GM21737 (cell line): ENCODE measurements at regions not wholly inside any gene's neighbourhood (a gene's known extent, or its start where the extent isn't known, plus 50 kb on each side); places are given as distances from the start of the nearest gene placed in this dataset.
"Not testable (repeated sequence)": the region's sequence is repeated elsewhere in the genome, so short reads cannot be mapped to it uniquely, and the experiment has no call there.

Experiments
- ATAC-seq: cut with Tn5 transposase; IDR thresholded peaks from one replicate; pipeline ENCODE4 v1.9.1; 2021; ENCODE audit warnings: mild to moderate bottlenecking, moderate library complexity; ENCODE audit not compliant: unreplicated experiment

GRCh38 chr20:22942742-22943141 lies 92.4 kb upstream of the SSTR4 start:
- ATAC-seq: no peak

- ATAC-seq: no peak
These were observed 91.0 kb upstream of the SSTR4 start for GRCh38 chr20:22944062-22944461.

- ATAC-seq: no peak
These were observed 90.2 kb upstream of the SSTR4 start for GRCh38 chr20:22944936-22945335.

GRCh38 chr20:22946596-22946995 lies 88.5 kb upstream of the SSTR4 start:
- no peak for ATAC-seq

- ATAC-seq: no peak
These were observed 85.6 kb upstream of the SSTR4 start for GRCh38 chr20:22949331-22950109.

- no peak for ATAC-seq
These were observed 83.1 kb upstream of the SSTR4 start for GRCh38 chr20:22951966-22952365.

GRCh38 chr20:22954661-22955060 lies 80.5 kb upstream of the SSTR4 start:
- no peak for ATAC-seq

- no peak for ATAC-seq
These were observed 76.7 kb upstream of the SSTR4 start for GRCh38 chr20:22958390-22958789.

GRCh38 chr20:22962567-22963439 lies 72.3 kb upstream of the SSTR4 start:
- ATAC-seq: no peak

- no peak for ATAC-seq
These were observed 71.5 kb upstream of the SSTR4 start for GRCh38 chr20:22963581-22963980.

GRCh38 chr20:22966787-22967464 lies 68.2 kb upstream of the SSTR4 start:
- no peak for ATAC-seq

- not testable (repeated sequence) for ATAC-seq
These were observed 67.4 kb upstream of the SSTR4 start for GRCh38 chr20:22967706-22968105.

GRCh38 chr20:22969031-22969430 lies 66.1 kb upstream of the SSTR4 start:
- not testable (repeated sequence) for ATAC-seq

GRCh38 chr20:22971077-22971476 lies 64.0 kb upstream of the SSTR4 start:
- ATAC-seq: not testable (repeated sequence)

- no peak for ATAC-seq
These were observed 60.8 kb upstream of the SSTR4 start for GRCh38 chr20:22974354-22974753.

- no peak for ATAC-seq
These were observed 57.9 kb upstream of the SSTR4 start for GRCh38 chr20:22977047-22977785.

GRCh38 chr20:22984008-22984407 lies 51.1 kb upstream of the SSTR4 start:
- ATAC-seq: no peak

- no peak for ATAC-seq
These were observed 50.5 kb upstream of the SSTR4 start for GRCh38 chr20:22984606-22985005.

- no peak for ATAC-seq
These were observed 49.8 kb upstream of the SSTR4 start for GRCh38 chr20:22985239-22985778.
